ENCODE measurements at regions not wholly inside any gene's neighbourhood (a gene's known extent, or its start where the extent isn't known, plus 50 kb on each side); places are given as distances from the start of the nearest gene placed in this dataset.

DNA sequence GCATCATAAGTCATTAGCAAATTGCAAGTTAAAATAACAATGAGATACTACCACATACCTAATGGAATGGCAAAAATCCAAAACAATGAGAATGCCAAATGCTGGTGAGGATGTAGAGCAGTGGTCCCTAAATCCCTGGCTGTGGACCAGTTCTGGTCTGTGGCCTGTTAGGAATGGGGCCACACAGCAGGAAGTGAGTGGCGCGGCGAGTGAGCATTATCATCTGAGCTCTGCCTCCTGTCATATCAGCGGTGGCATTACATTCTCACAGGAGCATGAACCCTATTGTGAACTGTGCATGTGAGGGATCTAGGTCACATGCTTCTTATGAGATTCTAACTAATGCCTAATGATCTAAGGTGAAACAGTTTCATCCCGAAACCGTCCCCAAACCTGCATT lies 1694.4 kb downstream of the EFNB2 start:
- no peaks in the 10 kb centered on the region for H3K9me2 ChIP-seq (ENCODE audit: insufficient read depth, low read length)
- POLR2A ChIA-PET = interaction anchor here (0.7 kb wide), 1 partner anchor 112 kb away, joined by 6 read pairs; no protein-coding TSS in a partner anchor

GRCh38 chr13:104837756-104838155 lies 1697.7 kb downstream of the EFNB2 start:
- H3K4me1 ChIP-seq (ENCODE audit: insufficient read depth, low read length, poor library complexity, severe bottlenecking) = no peaks in the 10 kb centered on the region
- no peaks in the 10 kb centered on the region for H3K9me2 ChIP-seq (ENCODE audit: insufficient read depth, low read length)
- no peaks in the 10 kb centered on the region for H3K79me2 ChIP-seq (ENCODE audit: insufficient read depth, low read depth, low read length)
- no peaks in the 10 kb centered on the region for H4K20me1 ChIP-seq (ENCODE audit: insufficient read depth, low read length)
- ChIA-PET CTCF (ENCODE audit: unreplicated experiment) (no interaction called here), POLR2A (no interaction called here)
- H3K9me3 ChIP-seq (ENCODE audit: low read length) = no peaks in the 10 kb centered on the region
- H3K36me3 ChIP-seq (ENCODE audit: insufficient read depth, low read length) = no peaks in the 10 kb centered on the region
- no peak for DNase-seq (ENCODE audit: low spot score)
- no peak overlapping the region for H2AFZ ChIP-seq (ENCODE audit: low read length)
- H3K4me2 ChIP-seq (ENCODE audit: low read length) = no peak overlapping the region
- no peak for TF ChIP-seq EZH2phosphoT487 (IDR thresholded peaks at IDR 0.05; ENCODE audit: borderline replicate concordance, low read depth, low read length)
- TF ChIP-seq CTCF (conservative IDR thresholded peaks at IDR 0.05; ENCODE audit: low read length) = no peak
- intact Hi-C loops (cut with micrococcal nuclease; ENCODE audit: unreplicated experiment) = no loop called here
- H3K27ac ChIP-seq (ENCODE audit: low read depth, low read length, poor library complexity, severe bottlenecking) = no peak overlapping the region
- no peak overlapping the region for H3K4me3 ChIP-seq (ENCODE audit: low read depth, low read length, poor library complexity, severe bottlenecking)
- BruUV-seq (replicated peaks) = no TSS peak

More for the DNA sequence above, 1694.4 kb downstream of the EFNB2 start:
- no peak overlapping the region for H3K27ac ChIP-seq (ENCODE audit: low read depth, low read length, poor library complexity, severe bottlenecking)
- no peak for DNase-seq (ENCODE audit: low spot score)
- CTCF ChIA-PET (ENCODE audit: unreplicated experiment) = no interaction called here
- no peak overlapping the region for H3K4me2 ChIP-seq (ENCODE audit: low read length)
- no peaks in the 10 kb centered on the region for H3K9me3 ChIP-seq (ENCODE audit: low read length)
- H3K4me3 ChIP-seq (ENCODE audit: low read depth, low read length, poor library complexity, severe bottlenecking) = no peak overlapping the region
- TF ChIP-seq EZH2phosphoT487 (IDR thresholded peaks at IDR 0.05; ENCODE audit: borderline replicate concordance, low read depth, low read length) = no peak
- no peak for TF ChIP-seq CTCF (conservative IDR thresholded peaks at IDR 0.05; ENCODE audit: low read length)
- H4K20me1 ChIP-seq (ENCODE audit: insufficient read depth, low read length) = no peaks in the 10 kb centered on the region
- BruUV-seq (replicated peaks) = no TSS peak
- H3K4me1 ChIP-seq (ENCODE audit: insufficient read depth, low read length, poor library complexity, severe bottlenecking) = no peaks in the 10 kb centered on the region
- H3K36me3 ChIP-seq (ENCODE audit: insufficient read depth, low read length) = no peaks in the 10 kb centered on the region
- intact Hi-C loops (cut with micrococcal nuclease; ENCODE audit: unreplicated experiment) = no loop called here
- H3K79me2 ChIP-seq (ENCODE audit: insufficient read depth, low read depth, low read length) = no peaks in the 10 kb centered on the region
- H2AFZ ChIP-seq (ENCODE audit: low read length) = no peak overlapping the region

DNA sequence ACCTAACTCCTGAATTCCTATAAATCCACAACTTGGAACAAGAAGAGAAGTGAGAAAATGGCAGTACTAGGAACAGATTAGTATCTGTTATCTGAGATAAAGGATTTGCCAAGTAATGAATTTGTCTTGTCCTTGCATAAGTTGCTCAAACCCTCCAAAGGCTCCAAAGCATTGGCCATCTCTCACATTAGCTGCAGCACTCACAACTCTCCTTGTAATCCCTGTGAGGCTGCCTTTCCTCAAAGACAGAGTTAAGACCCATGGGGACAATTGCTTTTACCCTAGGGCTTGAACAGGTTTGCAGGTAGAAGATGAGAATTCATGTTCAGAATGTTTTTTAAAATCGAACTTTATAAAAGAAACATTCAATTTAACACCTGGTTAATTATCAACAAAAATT lies 1702.2 kb downstream of the EFNB2 start:
- Histone ChIP-seq H4K20me1 (ENCODE audit: insufficient read depth, low read length) (no peaks in the 10 kb centered on the region), H3K36me3 (ENCODE audit: insufficient read depth, low read length) (no peaks in the 10 kb centered on the region), H3K4me3 (ENCODE audit: low read depth, low read length, poor library complexity, severe bottlenecking) (no peak overlapping the region), H3K9me3 (ENCODE audit: low read length) (no peaks in the 10 kb centered on the region), H2AFZ (ENCODE audit: low read length) (no peak overlapping the region), H3K4me2 (ENCODE audit: low read length) (no peak overlapping the region), H3K27ac (ENCODE audit: low read depth, low read length, poor library complexity, severe bottlenecking) (no peak overlapping the region), H3K79me2 (ENCODE audit: insufficient read depth, low read depth, low read length) (no peaks in the 10 kb centered on the region), H3K4me1 (ENCODE audit: insufficient read depth, low read length, poor library complexity, severe bottlenecking) (no peaks in the 10 kb centered on the region), H3K9me2 (ENCODE audit: insufficient read depth, low read length) (no peaks in the 10 kb centered on the region)
- TF ChIP-seq CTCF (conservative IDR thresholded peaks at IDR 0.05; ENCODE audit: low read length) = no peak
- no peak for TF ChIP-seq EZH2phosphoT487 (IDR thresholded peaks at IDR 0.05; ENCODE audit: borderline replicate concordance, low read depth, low read length)
- ChIA-PET CTCF (ENCODE audit: unreplicated experiment) (no interaction called here), POLR2A (interaction anchor here (0.7 kb wide), 1 partner anchor 36 kb away, joined by 3 read pairs; no protein-coding TSS in a partner anchor)
- intact Hi-C loops (cut with micrococcal nuclease; ENCODE audit: unreplicated experiment) = no loop called here
- no TSS peak for BruUV-seq (replicated peaks)
- DNase-seq (ENCODE audit: low spot score) = no peak

All from OCI-LY7 (cell line).